Activated naive CD8-positive, alpha-beta T cell treated with anti-CD3 and anti-CD28 coated beads for 36 hours (primary cell): ENCODE measurements at regions not wholly inside any gene's neighbourhood (a gene's known extent, or its start where the extent isn't known, plus 50 kb on each side); places are given as distances from the start of the nearest gene placed in this dataset.

Source experiments
- DNase-seq: peaks from one replicate; pipeline ENCODE4 v3.0.0; 2021
- H3K27ac Mint-ChIP-seq: one replicate; pipeline ENCODE4 v1.8.0; 2022; ENCODE audit warnings: mild to moderate bottlenecking, moderate library complexity, mixed read lengths
- H3K27me3 Mint-ChIP-seq: one replicate; pipeline ENCODE4 v1.8.0; 2022; ENCODE audit warnings: mild to moderate bottlenecking, mixed read lengths
- H3K36me3 Mint-ChIP-seq: one replicate; pipeline ENCODE4 v1.8.0; 2021; ENCODE audit warnings: mild to moderate bottlenecking, mixed read lengths
- H3K4me1 Mint-ChIP-seq: one replicate; pipeline ENCODE4 v1.8.0; 2021; ENCODE audit warnings: mixed read lengths
- H3K4me3 Mint-ChIP-seq: one replicate; pipeline ENCODE4 v1.8.0; 2022; ENCODE audit warnings: mild to moderate bottlenecking, moderate library complexity, mixed read lengths
- H3K9me3 Mint-ChIP-seq: one replicate; pipeline ENCODE4 v1.8.0; 2022; ENCODE audit warnings: mixed read lengths

GRCh38 chr11:123378096-123378495, 52.0 kb upstream of the GRAMD1B start:
- Mint-ChIP-seq H3K27me3 (peaks cover 25% of the 10 kb centered on the region), H3K4me3 (no peak overlapping the region), H3K36me3 (peaks cover 5% of the 10 kb centered on the region), H3K4me1 (peaks cover 15% of the 10 kb centered on the region), H3K27ac (no peak overlapping the region), H3K9me3 (no peaks in the 10 kb centered on the region)
- DNase-seq: no peak

DNA sequence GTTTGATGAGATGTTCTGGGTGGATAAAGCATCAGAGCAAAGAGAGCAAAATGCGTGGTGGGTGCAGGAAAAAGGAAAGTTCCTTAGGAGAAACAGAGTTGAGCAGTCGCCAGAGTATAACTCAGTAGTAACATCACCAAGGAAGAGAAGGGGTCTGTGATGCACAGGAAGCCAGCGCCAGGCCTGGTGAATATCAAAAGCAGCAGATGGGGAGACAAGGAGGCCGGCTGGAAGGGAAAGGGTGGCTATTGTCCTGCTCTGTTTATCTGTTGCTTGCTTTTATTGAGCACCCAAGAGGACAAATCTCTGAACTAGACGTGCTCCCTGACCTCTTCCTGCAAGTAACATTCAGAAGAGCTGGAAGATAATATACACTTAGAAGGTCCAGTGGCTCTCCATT, 52.7 kb upstream of the GRAMD1B start:
- no peak overlapping the region for H3K4me3 Mint-ChIP-seq
- peaks cover 15% of the 10 kb centered on the region for H3K4me1 Mint-ChIP-seq
- no peak for DNase-seq
- no peaks in the 10 kb centered on the region for H3K9me3 Mint-ChIP-seq
- H3K27ac Mint-ChIP-seq: no peak overlapping the region
- H3K27me3 Mint-ChIP-seq: peaks cover 25% of the 10 kb centered on the region
- peaks cover 5% of the 10 kb centered on the region for H3K36me3 Mint-ChIP-seq

DNA sequence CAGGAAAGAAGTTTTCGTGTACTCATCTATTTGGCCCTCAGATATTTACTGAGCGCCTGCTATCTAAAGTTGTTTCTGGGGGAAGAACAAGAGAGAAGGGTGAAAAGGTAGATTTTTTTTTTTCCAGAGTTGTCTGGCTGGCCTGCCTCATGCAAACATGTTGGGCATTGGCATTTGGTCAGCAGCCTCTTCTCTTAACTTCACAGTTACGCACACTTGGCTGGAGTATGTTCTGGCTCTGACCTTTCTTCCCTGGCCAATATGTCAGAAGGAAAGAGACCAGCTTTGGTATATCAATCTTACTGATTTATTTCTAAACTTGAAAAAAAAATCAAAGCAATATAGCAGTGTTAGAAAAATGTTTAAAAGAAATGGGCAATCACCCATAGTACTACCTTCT, 54.2 kb upstream of the GRAMD1B start:
- H3K27ac Mint-ChIP-seq: no peak overlapping the region
- no peak for DNase-seq
- H3K4me3 Mint-ChIP-seq: no peak overlapping the region
- H3K4me1 Mint-ChIP-seq: peaks cover 4% of the 10 kb centered on the region
- H3K27me3 Mint-ChIP-seq: peaks cover 30% of the 10 kb centered on the region
- H3K9me3 Mint-ChIP-seq: no peaks in the 10 kb centered on the region
- H3K36me3 Mint-ChIP-seq: peaks cover 2% of the 10 kb centered on the region

- H3K4me1 Mint-ChIP-seq: no peaks in the 10 kb centered on the region
- no peak overlapping the region for H3K27ac Mint-ChIP-seq
- H3K27me3 Mint-ChIP-seq: peaks cover 35% of the 10 kb centered on the region
- no peaks in the 10 kb centered on the region for H3K36me3 Mint-ChIP-seq
- H3K4me3 Mint-ChIP-seq: no peak overlapping the region
- DNase-seq: no peak
- no peaks in the 10 kb centered on the region for H3K9me3 Mint-ChIP-seq
Observed at GRCh38 chr11:123374622-123374968, 55.5 kb upstream of the GRAMD1B start.

- Mint-ChIP-seq H3K9me3 (no peaks in the 10 kb centered on the region), H3K4me3 (no peak overlapping the region), H3K27me3 (peaks cover 39% of the 10 kb centered on the region), H3K4me1 (no peaks in the 10 kb centered on the region), H3K36me3 (no peaks in the 10 kb centered on the region), H3K27ac (no peak overlapping the region)
- no peak for DNase-seq
Observed at GRCh38 chr11:123373754-123374621, 56.1 kb upstream of the GRAMD1B start.

- H3K4me1 Mint-ChIP-seq: no peaks in the 10 kb centered on the region
- no peak overlapping the region for H3K4me3 Mint-ChIP-seq
- H3K36me3 Mint-ChIP-seq: peaks cover 6% of the 10 kb centered on the region
- no peak overlapping the region for H3K27ac Mint-ChIP-seq
- no peak for DNase-seq
- H3K27me3 Mint-ChIP-seq: peaks cover 39% of the 10 kb centered on the region
- no peaks in the 10 kb centered on the region for H3K9me3 Mint-ChIP-seq
Observed at GRCh38 chr11:123371506-123372297, 58.4 kb upstream of the GRAMD1B start.

DNA sequence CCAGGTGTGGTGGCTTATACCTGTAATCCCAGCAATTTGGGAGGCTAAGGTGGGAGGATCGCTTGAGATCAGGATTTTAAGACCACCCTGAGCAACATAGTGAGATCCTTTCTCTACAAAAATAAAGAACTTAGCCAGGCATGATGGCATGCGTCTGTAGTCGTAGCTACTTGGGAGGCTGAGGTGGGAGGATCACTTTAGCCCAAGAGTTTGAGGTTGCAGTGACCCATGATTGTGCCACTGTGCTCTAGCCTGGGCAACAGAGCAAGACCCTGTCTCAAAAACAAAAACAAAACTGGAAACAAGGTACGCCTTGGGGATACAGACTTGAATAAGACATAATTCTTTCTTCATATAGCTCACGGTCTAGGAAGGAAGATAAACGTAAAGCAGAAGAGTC, 63.1 kb upstream of the GRAMD1B start:
- Mint-ChIP-seq H3K27me3 (peaks cover 69% of the 10 kb centered on the region), H3K4me1 (peaks cover 13% of the 10 kb centered on the region), H3K36me3 (peaks cover 6% of the 10 kb centered on the region), H3K4me3 (no peak overlapping the region), H3K9me3 (no peaks in the 10 kb centered on the region), H3K27ac (no peak overlapping the region)
- no peak for DNase-seq

- no peak overlapping the region for H3K27ac Mint-ChIP-seq
- no peaks in the 10 kb centered on the region for H3K9me3 Mint-ChIP-seq
- H3K4me1 Mint-ChIP-seq: peaks cover 13% of the 10 kb centered on the region
- H3K4me3 Mint-ChIP-seq: no peak overlapping the region
- H3K36me3 Mint-ChIP-seq: peaks cover 6% of the 10 kb centered on the region
- DNase-seq: no peak
- peaks cover 73% of the 10 kb centered on the region for H3K27me3 Mint-ChIP-seq
Observed at GRCh38 chr11:123365955-123366354, 64.1 kb upstream of the GRAMD1B start.

GRCh38 chr11:123364080-123364479, 66.0 kb upstream of the GRAMD1B start:
- no peaks in the 10 kb centered on the region for H3K9me3 Mint-ChIP-seq
- H3K27ac Mint-ChIP-seq: no peak overlapping the region
- H3K27me3 Mint-ChIP-seq: peaks cover 81% of the 10 kb centered on the region
- H3K4me1 Mint-ChIP-seq: peaks cover 17% of the 10 kb centered on the region
- DNase-seq: no peak
- peaks cover 11% of the 10 kb centered on the region for H3K36me3 Mint-ChIP-seq
- H3K4me3 Mint-ChIP-seq: no peak overlapping the region

DNA sequence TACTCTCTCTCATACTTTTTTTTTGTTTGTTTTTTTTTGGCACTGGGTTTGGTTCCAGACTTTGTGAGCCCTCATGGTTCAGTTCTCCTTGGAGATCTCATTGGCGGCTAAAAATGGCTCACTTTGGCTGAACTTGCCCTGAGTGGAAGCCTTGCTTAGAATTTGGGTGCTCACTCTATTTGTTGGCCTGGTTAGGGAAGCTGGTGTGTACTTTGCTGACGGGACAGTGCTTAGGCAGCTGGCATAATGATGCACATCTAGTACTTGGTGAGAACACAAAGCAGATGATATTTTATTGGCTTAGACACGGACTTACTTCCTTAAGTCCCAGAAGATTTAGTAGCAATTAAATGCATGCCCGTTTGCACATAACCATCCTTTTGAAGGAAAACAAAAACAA, 66.5 kb upstream of the GRAMD1B start:
- no peak for DNase-seq
- Mint-ChIP-seq H3K4me3 (no peak overlapping the region), H3K9me3 (no peaks in the 10 kb centered on the region), H3K36me3 (peaks cover 11% of the 10 kb centered on the region), H3K27me3 (peaks cover 82% of the 10 kb centered on the region), H3K4me1 (peaks cover 17% of the 10 kb centered on the region), H3K27ac (no peak overlapping the region)

- no peak for DNase-seq
- Mint-ChIP-seq H3K27me3 (peaks cover 87% of the 10 kb centered on the region), H3K27ac (no peak overlapping the region), H3K36me3 (peaks cover 11% of the 10 kb centered on the region), H3K9me3 (no peaks in the 10 kb centered on the region), H3K4me1 (peaks cover 19% of the 10 kb centered on the region), H3K4me3 (no peak overlapping the region)
Observed at GRCh38 chr11:123362941-123363340, 67.1 kb upstream of the GRAMD1B start.

DNA sequence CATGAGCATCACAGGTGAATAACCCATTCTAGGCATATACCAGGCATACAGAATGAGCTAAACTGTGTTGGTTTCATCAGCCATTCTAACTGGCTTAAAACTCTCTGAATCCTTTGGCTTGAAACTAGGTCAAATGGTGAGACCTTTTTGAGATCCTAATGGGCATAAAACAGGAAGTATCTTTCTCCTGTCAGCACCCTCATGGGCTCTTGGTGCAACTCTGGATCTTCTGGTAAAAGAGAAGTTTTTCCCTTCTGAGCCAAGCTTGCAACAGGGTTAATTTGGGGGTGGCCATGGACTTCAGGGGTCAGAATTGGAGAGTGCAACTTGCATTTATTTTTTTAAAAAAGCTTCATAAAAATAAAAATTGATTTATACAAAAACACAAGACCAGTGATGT, 67.9 kb upstream of the GRAMD1B start:
- Mint-ChIP-seq H3K4me1 (peaks cover 27% of the 10 kb centered on the region), H3K27ac (no peak overlapping the region), H3K36me3 (peaks cover 8% of the 10 kb centered on the region), H3K27me3 (peaks cover 81% of the 10 kb centered on the region), H3K9me3 (no peaks in the 10 kb centered on the region), H3K4me3 (no peak overlapping the region)
- DNase-seq: no peak

DNA sequence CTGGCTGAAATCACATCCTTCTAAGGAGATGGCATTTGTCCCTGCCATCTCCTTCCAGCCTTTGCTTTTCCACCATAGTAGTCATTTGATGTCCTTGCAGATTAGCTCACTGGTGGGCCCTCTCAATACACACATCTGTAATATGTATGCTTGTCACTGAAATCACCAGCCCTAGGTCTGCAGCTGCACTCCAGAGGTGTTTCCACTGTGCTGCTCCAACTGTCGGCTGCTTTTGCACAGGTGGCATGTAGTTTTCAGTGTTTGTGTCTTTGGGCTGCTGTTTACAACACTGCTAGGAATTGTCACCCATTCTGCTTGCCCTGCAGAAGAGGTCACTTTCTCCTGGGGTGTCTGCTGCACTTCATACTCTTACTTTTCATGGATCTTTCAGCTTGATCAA, 69.0 kb upstream of the GRAMD1B start:
- Mint-ChIP-seq H3K36me3 (peaks cover 8% of the 10 kb centered on the region), H3K4me1 (peaks cover 38% of the 10 kb centered on the region), H3K27me3 (peaks cover 84% of the 10 kb centered on the region), H3K27ac (no peak overlapping the region), H3K4me3 (no peak overlapping the region), H3K9me3 (no peaks in the 10 kb centered on the region)
- DNase-seq: no peak

- H3K4me3 Mint-ChIP-seq: peak overlapping the region; percentile 13
- H3K27ac Mint-ChIP-seq: no peak overlapping the region
- no peak for DNase-seq
- H3K36me3 Mint-ChIP-seq: peaks cover 8% of the 10 kb centered on the region
- H3K27me3 Mint-ChIP-seq: peaks cover 80% of the 10 kb centered on the region
- peaks cover 39% of the 10 kb centered on the region for H3K4me1 Mint-ChIP-seq
- H3K9me3 Mint-ChIP-seq: no peaks in the 10 kb centered on the region
Observed at GRCh38 chr11:123360267-123360936, 69.7 kb upstream of the GRAMD1B start.
